C4-2B (cell line): ENCODE measurements at regions not wholly inside any gene's neighbourhood (a gene's known extent, or its start where the extent isn't known, plus 50 kb on each side); places are given as distances from the start of the nearest gene placed in this dataset.
"Not testable (repeated sequence)": the region's sequence is repeated elsewhere in the genome, so short reads cannot be mapped to it uniquely, and the experiment has no call there.

Experiments used
- H3K27ac ChIP-seq: fragments of 450-650 bp; 2 replicates; pipeline ENCODE4 v1.5.1; 2017
- CTCF ChIP-seq: fragments of 450-650 bp; conservative IDR thresholded peaks from 2 replicates; pipeline ENCODE4 v1.5.1; 2017; ENCODE audit warnings: mild to moderate bottlenecking
- ZFX ChIP-seq: fragments of 450-650 bp; IDR thresholded peaks from 2 replicates; pipeline ENCODE4 v1.6.1; 2017

- TF ChIP-seq CTCF = no peak
- no peak for TF ChIP-seq ZFX
- H3K27ac ChIP-seq = no peak overlapping the region
These were observed 545.8 kb downstream of the AMY1C start for GRCh38 chr1:104295511-104295910.

GRCh38 chr1:104309673-104310072 lies 560.0 kb downstream of the AMY1C start:
- no peak for TF ChIP-seq CTCF
- TF ChIP-seq ZFX = no peak
- no peak overlapping the region for H3K27ac ChIP-seq

GRCh38 chr1:104315823-104316222 lies 566.1 kb downstream of the AMY1C start:
- no peak overlapping the region for H3K27ac ChIP-seq
- no peak for TF ChIP-seq CTCF
- TF ChIP-seq ZFX = no peak

GRCh38 chr1:104322131-104322530 lies 572.4 kb downstream of the AMY1C start:
- TF ChIP-seq CTCF = no peak
- no peak for TF ChIP-seq ZFX
- no peak overlapping the region for H3K27ac ChIP-seq

- no peak for TF ChIP-seq CTCF
- TF ChIP-seq ZFX = no peak
- H3K27ac ChIP-seq = no peak overlapping the region
These were observed 579.6 kb downstream of the AMY1C start for GRCh38 chr1:104329278-104329677.

- TF ChIP-seq CTCF (no peak), ZFX (no peak)
These were observed 582.1 kb downstream of the AMY1C start for GRCh38 chr1:104331763-104332162.

GRCh38 chr1:104337927-104338326 lies 588.2 kb downstream of the AMY1C start:
- H3K27ac ChIP-seq = not testable (repeated sequence)

More at GRCh38 chr1:104331763-104332162, 582.1 kb downstream of the AMY1C start:
- no peak overlapping the region for H3K27ac ChIP-seq

- no peak overlapping the region for H3K27ac ChIP-seq
- TF ChIP-seq CTCF = no peak
- TF ChIP-seq ZFX = no peak
These were observed 592.2 kb downstream of the AMY1C start for GRCh38 chr1:104341944-104342343.
